ENCODE measurements at regions not wholly inside any gene's neighbourhood (a gene's known extent, or its start where the extent isn't known, plus 50 kb on each side); places are given as distances from the start of the nearest gene placed in this dataset.
"Not testable (repeated sequence)": the region's sequence is repeated elsewhere in the genome, so short reads cannot be mapped to it uniquely, and the experiment has no call there.

DNA sequence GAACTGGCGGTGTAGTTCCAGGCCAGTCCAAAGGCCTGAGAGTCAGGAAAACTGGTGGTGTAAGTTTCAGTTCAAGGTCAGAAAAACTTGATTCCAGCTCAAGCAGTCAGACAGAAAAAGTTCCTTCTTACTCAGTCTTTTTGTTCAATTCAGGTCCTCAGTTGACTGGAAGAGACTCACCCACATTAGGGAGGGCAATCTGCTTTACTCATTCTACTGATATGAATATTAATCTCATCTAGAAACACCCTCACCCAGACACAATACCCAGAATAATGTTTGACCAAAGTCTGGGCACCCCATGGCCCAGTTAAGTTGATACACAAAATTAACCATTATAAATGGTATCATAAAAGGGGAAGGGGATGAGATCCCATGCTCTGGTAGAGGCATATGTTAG lies 50.1 kb upstream of the LTA4H start:
- no peak for DNase-seq

DNA sequence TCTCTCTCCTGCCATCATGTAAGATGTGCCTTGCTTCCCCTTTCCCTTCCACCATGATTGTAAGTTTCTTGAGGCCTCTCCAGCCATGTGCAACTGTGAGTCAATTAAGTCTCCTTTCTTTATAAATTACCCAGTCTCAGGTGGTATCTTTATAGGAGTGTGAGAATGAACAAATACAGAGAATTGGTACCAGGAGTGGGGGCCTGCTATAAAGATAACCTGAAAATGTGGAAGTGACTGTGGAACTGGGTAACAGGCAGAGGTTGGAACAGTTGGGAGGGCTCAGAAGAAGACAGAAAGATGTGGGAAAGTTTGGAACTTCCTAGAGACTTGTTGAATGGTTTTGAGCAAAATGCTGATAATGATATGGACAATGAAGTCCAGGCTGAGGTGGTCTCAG lies 50.8 kb upstream of the LTA4H start:
- DNase-seq = not testable (repeated sequence)

DNA sequence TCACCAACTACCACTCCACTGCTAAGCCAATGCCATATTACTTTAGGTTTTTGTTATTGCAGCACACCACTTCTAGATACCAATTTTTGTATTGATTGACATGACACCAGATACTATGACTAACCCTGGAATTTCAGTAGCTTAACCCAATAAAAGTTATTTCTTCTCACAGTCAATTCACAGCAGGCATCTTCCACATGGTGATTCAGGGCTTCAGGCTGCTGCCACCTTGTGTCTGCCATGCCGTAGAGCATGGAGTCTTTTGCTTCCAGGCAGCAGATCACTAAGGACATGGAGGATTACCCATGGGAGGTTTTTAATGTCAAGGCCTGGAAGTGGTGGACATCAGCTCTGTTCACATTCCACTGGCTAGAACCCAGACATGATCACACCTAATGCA lies 56.4 kb upstream of the LTA4H start:
- no peak for DNase-seq

DNA sequence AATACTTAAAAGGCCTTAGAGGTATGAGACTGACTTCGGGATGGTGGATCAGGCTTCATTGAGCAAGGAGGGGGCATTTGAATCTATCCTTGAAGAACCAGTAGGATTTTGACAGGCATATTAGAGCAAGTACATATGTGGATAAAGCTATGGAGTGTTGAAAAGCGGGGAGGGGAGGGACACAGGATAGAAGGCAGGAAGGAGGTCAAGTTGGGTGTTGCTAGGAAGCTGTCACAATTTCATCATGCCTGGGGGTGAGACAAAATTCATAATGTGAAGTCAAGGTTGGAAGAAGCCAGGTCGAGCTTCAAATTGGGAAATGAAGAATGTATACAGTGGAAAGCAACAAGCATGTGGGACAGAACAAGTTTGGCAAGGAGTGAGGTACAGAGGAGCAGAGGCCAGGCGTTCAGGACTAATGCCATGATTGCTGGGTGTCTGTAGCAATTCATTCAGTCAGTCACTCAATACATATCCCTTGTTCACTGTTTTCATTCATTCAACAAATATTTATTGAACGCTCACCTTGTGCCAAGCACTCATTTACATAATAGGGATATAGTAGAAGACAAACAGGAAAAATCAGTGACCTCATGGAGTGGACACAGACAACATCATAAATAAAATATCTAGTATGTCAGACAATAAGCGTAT lies 58.3 kb upstream of the LTA4H start:
- DNase-seq = no peak

DNA sequence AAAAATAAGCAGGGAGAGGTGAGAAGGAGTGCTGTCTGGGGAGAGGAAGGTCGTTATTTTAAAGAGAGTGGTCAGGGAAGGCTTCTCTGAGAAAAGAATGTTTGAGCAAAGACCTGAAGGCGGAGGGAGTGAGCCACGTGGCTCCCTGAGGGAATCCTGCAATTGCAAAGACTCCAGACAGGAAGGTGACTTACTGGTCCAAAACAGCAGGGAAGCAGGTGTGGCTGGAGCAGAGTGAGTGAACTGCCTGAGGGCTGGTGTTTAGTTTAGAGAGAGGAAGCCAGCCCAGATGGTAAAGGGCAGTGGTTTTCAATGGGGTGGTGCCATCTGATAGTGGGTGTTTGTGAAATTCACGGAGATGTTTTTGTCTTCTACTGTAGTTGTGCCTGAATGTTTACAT lies 58.8 kb upstream of the LTA4H start:
- peak; percentile 43 for DNase-seq

DNA sequence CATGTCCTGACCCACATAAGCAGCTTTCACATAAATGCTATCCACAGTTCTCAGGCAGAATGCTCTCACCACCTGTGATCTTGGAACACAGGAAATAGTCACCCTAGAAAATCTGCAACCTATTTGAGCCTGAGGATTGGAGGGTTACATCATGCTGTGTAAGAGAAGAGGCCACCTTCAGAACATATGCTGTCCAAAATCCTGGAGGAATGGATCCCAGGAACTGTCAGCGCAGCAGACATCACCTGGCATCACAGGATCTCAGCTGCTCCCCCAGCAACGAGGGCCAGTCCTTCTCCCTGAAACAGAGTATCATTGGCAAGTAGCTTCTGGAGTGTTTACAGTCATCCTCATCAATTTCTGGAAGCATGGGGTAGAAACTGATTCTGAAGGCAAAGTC lies 63.2 kb upstream of the LTA4H start:
- DNase-seq = no peak

DNA sequence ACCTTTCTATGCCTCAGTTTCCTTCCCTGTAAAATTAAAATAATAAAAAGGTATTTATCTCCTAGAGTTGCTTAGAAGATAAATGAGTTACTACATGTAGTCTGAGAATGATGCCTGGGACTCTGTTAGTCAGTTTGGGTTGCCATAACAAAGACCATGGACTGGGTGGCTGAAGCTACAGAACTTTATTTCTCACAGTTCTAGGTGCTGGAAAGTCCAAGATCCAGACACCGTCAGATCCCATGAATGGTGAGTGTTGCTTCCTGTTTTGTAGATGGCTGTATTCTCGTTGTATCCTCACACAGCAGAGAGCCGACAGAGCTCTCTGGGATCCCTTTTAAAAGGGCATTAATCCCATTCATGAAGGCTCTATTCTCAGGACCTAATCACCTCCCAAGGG lies 64.0 kb upstream of the LTA4H start:
- DNase-seq = no peak

DNA sequence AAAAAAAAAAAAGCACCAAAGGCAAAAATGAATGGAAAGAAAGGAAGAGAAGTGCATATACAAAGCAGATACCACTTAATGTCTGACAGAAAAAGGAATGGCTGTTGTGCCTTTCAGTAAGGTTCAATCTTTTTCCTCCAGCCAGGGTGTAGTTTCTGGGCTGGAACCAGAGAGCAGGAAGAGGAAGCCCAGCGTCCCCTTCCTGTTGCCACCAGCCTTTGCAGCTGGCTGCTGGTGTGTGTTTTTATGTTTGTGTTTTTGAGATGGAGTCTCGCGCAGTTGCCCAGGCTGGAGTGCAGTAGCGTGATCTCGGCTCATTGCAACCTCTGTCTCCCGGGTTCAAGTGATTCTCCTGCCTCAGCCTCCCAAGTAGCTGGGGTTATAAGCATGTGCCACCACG lies 64.6 kb upstream of the LTA4H start:
- no peak for DNase-seq

DNA sequence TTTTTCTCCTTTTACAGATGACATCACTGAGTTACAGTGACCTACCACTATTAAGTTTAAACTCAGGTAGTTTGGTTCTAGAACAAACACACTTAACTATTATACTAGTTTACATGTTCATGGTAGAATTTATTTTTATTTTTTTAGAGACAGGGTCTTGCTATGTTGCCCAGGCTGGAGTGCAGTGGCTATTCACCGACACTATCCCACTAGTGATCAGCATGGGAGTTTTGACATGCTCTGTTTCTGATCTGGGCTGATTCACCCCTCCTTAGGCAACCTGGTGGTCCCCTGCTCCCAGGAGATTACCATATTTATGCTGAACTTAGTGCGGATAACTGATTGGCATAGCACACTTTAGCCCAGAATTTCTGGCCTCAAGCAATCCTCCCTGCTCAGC lies 66.4 kb upstream of the LTA4H start:
- no peak for DNase-seq

DNA sequence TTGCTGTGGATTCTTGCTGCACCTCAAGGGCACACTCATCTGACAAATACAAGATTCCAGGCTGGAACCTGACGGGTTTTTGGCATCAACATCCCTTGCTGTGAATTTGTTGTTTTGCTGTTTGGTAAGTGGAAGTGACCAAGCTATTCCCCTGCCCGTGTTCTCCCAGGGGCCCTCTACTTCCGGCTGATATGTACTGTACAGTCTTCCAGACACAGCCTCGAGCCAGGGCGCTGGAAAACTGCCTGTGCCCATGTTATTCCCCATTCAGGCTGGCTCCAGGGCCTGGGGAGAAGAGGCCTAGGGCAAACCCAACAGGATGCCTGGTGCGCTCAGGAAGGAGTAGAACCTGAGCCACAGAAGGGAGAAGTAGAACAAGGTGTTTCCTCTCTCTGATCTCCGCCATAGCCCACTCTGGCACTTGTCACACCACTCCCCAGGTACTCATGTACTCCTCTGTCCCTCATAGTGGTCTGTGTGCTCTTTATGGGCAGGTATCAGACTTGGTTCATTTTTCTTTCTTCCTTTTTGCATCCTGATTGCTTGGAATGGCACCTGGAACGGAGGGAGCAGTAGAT lies 67.8 kb upstream of the LTA4H start:
- DNase-seq = no peak

DNA sequence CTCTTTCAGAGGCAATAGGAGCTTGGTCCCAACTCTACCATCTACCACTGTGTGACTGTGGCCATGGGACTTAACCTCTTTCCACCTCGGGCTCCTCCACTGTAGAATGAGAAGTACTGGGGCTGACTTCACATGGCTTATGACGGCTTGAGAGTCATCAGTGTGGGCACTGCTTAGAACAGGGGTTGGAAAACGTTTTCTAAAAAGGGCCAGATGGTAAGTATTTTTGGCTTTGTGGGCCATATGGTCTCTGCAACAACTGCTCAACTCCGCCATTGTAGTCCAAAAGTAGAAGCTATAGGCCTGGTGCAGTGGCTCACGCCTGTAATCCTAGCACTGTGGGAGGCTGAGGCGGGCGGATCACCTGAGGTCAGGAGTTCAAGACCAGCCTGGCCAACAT lies 69.2 kb upstream of the LTA4H start:
- DNase-seq = no peak

DNA sequence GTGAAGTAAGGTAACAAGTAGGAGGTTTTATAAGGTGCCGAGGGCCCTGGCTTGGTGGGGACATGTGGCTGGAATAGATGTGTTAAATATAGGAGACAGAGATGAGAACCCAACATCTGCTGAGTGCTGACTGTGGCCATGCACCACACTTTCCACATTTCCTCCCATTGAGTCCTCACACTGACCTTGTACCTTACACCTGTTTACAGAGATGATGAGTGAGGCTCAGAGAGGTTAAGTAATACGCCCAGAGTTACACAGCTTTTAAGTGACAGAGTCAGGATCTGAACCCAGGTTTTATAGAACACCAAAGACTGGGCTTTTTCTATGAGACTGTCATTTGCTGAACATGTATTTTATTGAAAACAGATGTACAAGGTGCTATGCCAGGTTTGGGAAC lies 70.8 kb upstream of the LTA4H start:
- DNase-seq = no peak

DNA sequence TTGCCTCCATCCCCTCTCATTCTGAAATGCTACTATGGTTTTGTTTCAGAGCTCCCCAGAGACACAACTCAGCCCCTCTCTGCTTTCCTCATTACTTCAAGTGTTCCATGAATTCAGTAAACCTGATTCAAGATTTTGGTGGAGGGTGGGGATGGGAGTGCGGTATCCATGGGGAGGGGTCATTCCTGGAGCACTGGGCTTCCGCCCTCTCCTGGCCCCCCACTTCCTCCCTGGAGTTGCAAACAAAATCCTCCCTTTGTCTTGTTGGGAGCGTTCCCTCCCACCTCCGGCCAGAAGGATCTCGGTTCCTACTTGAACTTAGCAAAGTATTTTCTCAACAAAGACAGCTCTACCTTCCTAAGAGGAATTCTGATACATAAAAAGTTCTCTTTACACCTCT lies 71.8 kb upstream of the LTA4H start:
- DNase-seq = no peak

DNA sequence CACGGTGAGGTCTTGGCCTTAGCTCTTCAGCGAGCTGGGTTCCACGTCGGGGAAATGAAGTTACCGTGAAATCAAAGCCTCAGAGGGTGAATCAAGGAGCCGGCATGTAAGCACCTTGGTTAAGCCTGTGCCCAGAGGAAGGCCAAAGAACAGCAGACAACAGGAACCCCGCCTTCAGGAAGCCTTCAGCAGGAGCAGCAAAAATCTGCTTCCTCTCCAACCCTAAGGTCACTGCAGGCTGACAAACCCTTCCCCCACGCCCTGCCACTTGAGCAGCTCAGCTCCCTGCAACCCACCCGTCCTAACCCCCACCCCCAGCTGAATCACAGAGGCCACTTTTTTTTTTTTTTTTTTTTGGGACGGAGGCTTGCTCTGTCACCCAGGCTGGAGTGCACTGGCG lies 72.9 kb upstream of the LTA4H start:
- no peak for DNase-seq

DNA sequence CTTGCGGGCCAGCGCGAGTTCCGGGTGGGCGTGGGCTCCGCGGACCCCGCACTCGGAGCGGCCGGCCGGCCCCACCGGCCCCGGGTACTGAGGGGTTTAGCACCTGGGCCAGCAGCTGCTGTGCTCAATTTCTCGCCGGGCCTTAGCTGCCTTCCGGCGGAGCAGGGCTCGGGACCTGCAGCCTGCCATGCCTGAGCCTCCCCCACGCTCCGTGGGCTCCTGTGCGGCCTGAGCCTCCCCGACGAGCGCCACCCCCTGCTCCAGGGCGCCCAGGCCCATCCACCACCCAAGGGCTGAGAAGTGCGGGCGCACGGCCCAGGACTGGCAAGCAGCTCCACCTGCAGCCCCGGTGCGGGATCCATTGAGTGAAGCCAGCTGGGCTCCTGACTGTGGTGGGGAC lies 73.6 kb upstream of the LTA4H start:
- DNase-seq = not testable (repeated sequence)

DNA sequence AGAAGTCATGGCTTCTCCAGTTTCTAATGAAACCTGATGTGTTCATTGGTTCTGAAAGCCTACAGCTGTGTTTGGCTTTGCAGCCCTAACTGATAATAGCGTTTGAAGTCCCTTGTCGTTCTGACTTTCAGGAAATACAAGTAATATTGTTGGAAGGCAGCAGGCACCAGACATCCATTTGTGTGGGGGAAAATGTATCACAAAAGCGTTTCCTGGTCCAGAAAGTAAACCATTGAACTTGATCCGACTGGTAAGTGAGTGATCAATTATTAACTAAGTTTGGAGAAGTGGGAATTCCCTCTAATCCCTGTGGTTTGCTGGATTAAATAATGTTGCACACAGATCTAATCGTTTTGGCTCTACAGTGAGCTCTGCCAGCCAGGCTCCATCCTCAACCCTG lies 77.3 kb upstream of the LTA4H start:
- no peak for DNase-seq

DNA sequence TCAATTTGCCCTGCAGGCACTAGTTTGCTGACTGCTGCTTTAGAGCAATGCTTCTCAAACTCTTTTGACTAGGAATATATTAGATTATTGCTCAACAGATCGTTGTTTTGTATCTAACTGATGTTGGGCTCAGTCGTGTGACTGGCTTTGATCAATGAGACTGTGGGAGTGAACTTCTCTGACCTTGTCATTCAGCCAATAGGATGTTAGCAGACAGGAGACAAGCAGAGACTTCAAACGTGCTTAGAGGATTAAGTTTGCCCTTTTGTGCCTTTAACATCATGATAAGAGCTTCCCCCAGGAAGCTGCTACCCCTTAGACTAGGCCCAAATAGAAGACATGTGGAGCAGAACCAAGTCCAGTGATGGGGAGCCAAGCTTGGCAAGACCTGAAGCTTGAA lies 76.7 kb upstream of the ELK3 start:
- DNase-seq = no peak

DNA sequence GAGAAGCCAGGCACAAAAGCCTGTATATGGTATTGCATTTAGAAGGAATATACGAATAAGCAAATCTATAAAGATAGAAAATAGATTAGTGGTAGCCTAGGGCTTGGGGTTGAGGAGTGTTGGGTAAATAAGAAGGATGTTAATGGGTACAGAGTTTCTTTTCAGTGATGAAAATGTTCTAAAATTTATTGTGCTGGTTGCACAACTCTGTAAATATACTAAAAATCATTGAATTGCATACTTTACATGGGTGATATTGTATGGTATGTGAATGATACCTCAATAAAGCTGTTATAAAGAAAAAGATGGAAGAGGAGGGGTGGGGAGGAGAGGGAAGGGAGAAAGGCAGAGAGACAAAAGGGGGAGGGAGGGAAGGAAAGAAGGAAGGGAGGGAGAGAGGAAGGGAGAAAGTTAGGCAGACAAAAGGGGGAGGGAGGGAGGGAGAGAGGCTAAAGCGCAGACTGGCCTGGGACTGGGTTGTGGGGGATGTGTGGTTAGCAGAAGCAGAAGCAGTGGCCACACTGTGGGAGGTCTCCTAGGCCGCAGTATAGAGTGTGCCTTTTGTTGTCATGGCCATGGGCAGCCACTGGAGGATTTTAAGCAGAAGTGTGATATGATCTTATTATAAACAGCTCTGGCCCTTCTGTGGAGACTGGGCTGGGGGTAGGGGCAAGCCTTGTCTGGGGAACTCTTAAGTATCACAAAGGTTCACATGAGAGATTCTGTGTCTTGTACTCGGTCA lies 73.6 kb upstream of the ELK3 start:
- DNase-seq = no peak

DNA sequence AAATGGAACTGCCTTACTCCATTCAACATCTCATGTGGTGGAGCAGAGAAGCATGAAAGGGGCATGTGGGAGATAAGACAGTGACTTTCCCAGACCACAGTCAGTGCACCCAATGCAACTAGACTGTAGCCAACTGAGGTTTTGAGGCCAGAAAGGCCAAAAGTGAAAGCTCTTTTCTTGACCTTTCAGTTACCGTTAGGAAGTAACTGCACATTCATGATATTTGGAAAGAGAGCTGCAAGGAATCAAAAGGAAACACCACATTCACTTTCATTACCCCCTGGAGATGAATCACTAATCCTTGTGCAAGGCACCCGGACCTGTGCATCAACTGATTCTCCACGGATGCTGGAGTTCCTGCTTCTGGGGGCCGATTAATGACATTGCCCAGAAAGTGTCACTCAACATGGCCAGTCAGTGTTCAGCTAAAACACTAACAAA lies 72.9 kb upstream of the ELK3 start:
- no peak for DNase-seq

DNA sequence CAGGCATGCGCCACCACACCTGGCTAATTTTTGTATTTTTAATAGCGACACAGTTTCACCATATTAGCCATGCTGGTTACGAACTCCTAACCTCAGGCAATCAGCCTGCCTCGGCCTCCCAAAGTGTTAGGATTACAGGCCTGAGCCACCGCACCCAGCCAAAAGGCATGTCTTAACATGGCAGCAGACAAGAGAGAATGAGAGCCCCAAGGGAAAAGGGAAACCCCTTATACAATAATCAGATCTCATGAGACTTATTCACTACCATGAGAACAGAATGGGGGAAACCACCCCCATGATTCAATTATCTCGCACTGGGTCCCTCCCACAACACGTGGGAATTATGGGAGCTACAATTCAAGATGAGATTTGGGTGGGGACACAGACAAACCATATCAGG lies 65.9 kb upstream of the ELK3 start:
- not testable (repeated sequence) for DNase-seq

DNA sequence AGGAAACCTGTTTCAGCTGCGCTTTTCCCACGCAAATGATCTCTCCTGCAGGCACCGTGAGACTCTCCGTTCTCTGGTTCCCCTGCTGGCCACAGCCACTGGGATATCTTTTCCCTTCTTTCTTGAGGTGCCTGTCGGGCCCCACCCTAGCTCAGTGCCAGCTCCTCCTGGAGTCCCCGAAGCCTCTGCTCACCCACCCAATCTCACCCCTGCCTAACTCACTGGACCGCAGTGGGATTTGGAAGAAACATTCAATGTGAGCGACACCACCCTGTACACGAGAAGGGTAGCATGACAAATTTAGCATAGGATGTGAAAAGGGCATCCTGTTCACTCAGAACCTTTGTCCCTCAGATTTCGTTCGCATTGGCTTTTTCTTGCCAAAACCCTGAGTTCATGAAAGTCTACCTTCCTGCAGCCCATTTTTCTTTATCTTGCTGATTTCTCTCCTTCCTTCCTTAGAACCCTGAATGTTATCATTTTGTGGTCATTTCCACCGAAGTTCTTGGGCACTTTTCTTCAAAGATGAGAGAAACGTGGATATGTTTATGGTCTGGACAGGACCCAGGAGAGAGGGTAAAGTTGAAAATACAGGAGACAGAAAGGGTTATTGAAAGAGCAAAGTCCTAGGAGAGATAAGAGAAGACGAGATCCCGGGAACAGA lies 63.6 kb upstream of the ELK3 start:
- no peak for DNase-seq

DNA sequence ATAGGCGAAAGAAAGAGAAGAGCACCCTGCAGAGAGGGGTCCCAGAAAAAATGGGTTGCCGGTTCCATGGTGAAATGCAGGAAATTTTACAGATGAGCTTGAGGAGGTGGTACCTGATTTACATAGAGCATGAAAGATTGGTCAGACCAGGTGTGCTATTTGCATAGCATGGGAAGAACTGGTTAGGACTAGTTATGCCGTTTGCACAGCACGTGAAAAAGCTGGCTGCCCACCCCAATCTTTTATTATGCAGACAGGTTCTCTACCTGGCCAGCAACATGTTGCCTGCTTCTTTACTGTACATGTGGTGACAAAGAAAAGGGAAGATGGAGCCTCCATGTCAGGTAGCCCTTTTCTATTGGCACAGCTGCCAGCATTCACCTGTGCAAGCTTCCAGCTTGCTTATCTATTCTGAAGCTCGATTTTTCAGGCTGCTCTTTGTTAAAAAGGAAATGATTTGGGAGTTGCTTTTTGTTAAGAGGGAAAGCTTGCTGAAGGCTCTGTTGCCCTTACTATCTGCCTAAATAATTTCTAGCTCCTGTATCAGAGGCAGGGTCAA lies 62.9 kb upstream of the ELK3 start:
- DNase-seq = no peak

DNA sequence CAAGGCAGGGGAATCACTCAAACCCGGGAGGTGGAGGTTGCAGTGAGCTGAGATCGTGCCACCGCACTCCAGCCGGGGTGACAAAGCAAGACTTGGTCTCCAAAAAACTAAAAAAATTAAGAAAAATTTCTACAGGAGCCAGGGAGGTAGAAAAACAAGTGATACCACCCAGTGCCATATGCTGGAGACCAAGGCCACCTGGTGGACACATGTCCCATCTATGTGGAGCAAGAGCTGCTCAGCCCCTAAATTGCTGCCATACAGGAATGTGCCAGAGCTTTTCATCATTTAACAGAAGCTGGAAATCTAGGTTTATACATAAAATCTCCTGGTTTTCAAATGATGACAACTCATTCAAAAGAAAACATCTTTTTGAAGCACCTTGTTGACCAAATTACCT lies 61.4 kb upstream of the ELK3 start:
- DNase-seq = no peak

DNA sequence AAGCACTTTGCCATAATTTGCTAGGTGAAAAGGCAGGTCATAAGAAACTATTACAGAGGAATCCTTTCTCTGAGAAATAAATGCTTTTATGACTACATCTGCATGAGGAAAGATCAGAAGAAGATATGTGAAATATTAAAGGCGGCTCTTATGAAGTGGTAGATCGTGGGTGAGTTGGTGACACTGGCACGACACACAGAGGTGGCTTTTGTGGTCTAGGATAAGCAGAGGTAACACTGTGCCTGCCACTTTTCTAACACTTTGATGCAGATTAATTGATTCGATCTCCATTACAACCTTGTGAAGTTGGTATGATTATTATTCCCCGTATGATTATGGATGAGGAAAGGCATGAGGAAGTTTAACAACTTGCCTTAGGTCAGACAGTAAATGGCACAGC lies 60.0 kb upstream of the ELK3 start:
- no peak for DNase-seq

Measured in NCI-H2081 treated with DMSO at 0.1 percent for 48 hours (cell line).